GM21367 (cell line): ENCODE measurements at regions not wholly inside any gene's neighbourhood (a gene's known extent, or its start where the extent isn't known, plus 50 kb on each side); places are given as distances from the start of the nearest gene placed in this dataset.
"Not testable (repeated sequence)": the region's sequence is repeated elsewhere in the genome, so short reads cannot be mapped to it uniquely, and the experiment has no call there.

Source experiments
- ATAC-seq: cut with Tn5 transposase; IDR thresholded peaks from one replicate; pipeline ENCODE4 v1.9.1; 2021; ENCODE audit not compliant: unreplicated experiment

DNA sequence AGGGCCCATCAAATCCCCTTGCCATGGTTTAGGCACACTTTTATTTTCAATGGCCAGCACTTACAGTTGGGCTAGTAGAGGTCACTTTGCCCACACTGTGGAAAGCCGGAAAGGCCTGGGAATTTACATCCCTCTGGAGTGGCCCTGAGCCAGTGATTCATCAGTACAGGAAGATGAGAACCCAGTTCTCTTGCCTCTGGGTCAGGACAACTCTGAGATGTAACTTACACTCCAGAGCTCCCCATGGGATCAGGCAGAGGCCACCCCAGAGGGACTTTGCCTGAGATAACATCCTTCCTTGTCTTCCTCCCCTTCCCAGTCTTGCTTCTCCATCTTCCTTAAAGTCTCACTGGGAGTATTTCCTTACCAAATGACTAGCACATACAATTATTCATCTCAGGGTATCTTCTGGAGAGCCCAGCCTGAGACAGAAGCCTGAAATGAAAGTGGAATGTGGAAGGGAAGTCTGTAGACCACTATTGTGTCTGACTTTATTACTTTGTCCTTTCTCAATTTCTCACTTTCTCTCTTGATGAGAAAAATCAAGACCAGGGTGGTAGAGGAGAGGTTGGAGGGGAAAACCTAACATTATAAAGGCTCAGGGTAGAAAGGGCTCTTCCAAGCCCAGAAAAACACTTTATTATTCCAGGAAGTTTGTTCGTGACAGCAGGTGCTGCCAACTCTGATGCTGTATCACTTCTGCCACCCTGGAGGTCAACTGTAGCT is 220.8 kb downstream of the ZNF621 start:
- no peak for ATAC-seq

DNA sequence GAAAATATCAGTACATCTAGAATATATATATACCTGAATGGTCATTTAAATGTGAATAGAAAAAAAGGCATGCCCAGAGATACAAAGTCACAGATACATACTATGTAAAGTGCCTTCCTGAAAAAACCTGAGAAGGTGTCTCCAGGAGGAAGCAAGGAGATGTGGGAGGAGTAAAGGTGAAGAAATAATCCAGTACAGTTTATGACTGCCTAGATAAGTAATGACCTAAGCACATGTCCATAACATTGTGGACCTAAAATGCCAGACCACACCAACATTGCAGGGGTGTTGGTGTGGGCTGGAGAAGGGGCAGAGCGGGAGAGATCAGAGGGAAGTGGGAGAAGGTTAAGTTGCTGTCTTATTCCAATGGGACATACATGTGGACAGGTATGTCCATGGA is 226.9 kb downstream of the ZNF621 start:
- no peak for ATAC-seq

DNA sequence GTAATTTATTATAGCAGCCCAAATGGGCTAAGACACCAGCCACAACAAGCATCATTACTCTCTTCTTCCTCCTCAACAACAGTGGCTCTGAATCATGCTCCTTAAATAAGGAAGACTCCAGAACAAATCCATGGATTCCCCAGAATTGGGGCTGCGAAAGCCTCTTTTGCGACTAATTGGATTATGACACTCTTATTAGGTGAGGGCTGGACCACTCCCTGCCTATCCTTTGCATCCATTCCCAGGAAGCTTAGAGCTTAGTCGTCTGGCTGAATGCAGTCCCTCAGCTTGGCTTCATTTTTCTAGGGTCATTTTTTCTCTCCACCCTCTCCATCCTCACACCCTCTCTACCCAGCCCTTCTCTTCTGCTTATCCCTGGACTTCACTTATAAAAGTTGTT is 227.7 kb downstream of the ZNF621 start:
- ATAC-seq, result no peak

GRCh38 chr3:40753291-40753770 is 228.6 kb downstream of the ZNF621 start:
- no peak for ATAC-seq

DNA sequence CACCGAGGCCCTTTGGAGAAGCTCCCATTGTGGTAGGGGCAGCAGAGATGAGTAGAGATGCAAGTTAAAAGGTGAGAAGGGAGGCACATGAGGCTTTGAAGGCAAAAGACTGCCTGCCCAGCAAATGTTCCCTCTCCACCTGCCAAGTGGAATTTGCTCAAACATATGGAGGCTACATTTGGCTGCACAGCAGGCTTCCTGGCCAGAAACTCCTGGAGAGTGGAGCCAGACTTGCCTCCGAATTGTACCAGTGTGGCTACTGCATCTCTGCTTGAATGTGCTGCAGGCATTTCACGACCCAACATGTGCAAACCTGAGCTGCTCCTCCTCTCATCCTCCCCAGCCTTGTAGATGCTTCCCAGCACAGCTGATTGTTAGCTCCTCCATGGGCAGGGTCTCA is 229.2 kb downstream of the ZNF621 start:
- ATAC-seq, result no peak

DNA sequence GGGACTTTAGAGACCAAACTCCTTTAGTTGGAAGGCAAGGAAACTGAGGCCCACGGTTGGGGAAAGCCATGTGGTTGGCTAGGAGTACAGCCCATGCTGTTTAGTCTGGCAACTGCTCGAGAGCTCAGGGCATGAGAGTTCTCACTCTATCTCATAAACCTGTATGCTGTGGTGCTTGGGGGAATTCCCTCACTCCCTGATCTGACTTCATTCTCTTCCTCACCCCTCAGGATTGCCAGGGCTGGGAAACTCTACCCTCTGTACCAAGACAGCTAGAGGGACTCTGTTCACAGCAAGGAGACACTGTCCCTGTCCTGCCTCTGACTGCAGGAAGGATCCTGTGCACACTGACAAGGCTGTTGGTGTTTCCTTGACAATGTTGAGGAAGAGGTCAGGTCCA is 230.2 kb downstream of the ZNF621 start:
- ATAC-seq, result no peak

DNA sequence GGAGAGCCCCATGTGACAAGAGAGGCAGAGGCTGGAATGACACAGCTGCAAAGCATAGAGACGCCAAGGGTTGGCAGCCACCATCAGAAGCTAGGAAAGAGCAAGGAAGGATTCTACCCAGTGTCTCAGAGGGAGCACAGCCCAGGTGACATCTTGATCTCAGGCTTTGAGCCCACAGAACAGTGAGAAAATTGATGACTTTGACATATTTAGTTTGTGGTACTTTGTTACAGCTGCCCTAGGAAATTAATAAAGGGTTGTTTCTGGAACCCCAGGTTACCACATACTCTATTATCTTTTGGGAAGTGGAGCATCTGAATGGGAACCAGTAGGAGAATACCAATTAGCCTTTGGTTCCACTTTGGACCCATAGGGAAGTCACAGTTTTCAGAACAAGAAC is 231.7 kb downstream of the ZNF621 start:
- ATAC-seq, result no peak

DNA sequence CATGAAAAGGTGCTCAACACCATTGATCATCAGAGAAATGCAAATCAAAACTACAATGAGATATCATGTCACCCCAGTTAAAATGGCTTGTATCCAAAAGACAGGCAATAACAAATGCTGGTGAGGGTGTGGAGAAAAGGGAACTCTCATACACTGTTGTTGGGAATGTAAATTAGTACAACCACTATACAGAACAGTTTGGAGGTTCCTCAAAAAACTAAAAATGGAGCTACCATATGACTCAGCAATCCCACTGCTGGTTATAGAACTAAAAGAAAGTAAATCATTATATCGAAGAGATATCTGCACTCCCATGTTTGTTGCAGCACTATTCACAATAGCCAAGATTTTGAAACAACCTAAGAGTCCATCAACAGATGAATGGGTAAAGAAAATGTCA is 238.0 kb downstream of the ZNF621 start:
- not testable (repeated sequence) for ATAC-seq

DNA sequence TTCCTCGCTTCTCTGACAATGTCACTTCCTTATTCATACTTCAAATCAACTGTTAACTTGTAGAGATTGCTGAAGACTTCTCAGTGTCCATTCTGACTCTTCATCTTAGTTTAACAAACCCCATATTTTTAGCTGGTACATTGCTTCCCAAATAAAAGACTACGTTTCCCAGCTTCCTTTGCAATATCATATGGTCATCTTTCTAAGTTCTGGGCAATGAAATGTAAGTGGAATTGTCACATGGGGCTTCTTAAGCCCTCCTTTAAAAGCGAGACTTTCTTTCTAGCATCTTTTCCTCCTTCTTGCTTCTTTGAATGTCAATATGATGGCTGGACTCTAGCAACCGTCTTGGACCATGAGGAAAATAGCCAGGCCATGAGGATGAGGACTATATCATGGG is 239.0 kb downstream of the ZNF621 start:
- no peak for ATAC-seq

- no peak for ATAC-seq
These were observed 240.0 kb downstream of the ZNF621 start for GRCh38 chr3:40764747-40765146.

DNA sequence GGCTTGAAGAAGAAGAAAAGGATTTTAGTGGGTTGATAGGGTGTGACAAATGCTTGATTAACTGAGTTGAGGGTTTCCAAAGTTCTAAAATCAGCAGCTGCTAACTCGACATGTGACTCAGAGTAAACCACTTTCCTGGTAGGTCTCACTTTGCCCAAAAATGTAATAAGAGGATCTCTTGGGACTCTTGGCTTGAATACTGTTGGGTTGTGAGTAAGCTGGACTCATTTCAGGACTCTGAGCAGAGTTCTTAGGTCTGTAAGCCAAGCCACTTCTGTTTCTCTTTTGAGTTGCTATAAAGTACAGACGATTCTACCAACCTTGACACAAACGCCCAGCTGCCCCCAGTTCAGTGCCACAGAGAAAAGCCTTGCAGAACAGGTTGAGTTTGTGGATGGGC is 241.1 kb downstream of the ZNF621 start:
- peak; percentile 48 for ATAC-seq

- ATAC-seq, result peak; percentile 38
These were observed 241.6 kb downstream of the ZNF621 start for GRCh38 chr3:40766396-40766795.

DNA sequence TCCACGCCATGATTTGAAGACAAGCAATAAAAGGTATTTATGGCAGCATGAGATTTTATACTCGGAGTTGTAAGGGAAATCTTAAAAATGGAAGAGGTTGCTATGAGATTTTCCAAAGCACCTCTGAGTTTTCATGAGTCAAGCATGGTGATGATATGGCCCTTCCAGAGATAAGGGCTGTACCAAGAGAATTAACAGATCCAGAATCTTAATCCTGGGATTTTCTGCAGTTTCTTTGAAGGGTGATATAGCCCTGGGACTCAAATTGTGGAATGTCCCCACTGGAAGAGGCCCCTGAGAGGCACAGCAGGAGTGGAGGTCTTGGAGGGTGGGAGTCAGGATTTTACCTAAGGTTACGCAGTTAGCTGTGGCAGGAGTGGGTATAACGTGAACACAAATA is 243.3 kb downstream of the ZNF621 start:
- ATAC-seq, result no peak

- ATAC-seq, result no peak
These were observed 243.8 kb downstream of the ZNF621 start for GRCh38 chr3:40768536-40768935.

DNA sequence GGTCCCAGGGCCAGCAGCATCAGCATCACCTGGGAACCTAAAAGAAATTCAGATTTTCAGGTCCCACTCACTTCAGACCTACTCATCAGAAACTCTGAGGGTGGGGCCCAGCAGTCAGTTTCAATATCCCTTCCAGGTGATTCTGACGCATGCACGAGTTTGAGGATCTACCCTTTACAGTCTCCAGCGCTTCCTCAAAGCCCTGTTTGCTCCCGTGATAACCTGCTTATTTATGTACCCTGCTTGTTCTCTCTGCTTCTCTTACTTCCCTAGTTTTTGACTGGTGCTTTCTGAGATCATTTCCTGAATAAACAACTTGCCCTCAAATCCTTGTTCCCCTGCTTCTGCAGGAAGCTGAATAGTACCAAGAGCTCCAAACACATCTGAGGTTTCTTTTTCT is 245.3 kb downstream of the ZNF621 start:
- ATAC-seq, result no peak

DNA sequence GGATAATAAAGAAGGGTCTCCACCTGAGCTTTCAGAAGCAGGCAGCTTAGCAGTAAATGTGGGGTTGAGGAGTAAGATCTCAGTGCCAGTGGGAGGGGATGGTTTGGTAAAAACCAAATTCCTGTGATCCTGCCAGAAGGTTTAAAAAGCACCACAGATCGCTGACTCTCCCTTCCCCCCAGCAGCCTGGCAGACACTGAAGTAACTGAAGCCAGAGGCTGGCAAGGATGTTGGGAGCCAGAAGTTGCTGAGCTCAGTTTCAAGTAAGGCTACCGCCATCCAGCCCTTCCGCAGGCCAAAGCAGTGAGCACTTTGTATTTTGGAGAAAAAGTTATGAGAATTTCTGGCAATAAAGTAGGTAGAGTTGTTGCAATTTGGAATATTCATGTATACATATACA is 246.4 kb downstream of the ZNF621 start:
- no peak for ATAC-seq

DNA sequence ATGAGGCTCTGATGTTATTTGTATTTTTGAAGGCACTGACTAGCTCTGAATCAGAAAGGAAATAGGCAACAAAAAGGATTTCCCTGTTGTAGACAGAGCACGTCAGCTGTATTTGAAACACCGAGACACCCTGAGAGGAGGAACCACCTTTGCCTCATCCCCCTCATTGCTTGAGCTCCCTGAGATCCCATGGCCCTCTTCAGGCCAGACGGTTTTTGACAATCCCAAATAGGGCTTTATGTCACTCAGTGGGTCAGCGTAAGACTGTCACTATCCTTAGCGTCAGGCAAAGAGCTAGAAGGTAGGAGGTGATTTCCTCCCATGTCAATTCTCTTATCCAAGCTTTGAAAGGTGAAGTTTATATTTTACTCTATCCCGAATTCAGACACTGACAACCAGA is 254.3 kb downstream of the ZNF621 start:
- no peak for ATAC-seq

DNA sequence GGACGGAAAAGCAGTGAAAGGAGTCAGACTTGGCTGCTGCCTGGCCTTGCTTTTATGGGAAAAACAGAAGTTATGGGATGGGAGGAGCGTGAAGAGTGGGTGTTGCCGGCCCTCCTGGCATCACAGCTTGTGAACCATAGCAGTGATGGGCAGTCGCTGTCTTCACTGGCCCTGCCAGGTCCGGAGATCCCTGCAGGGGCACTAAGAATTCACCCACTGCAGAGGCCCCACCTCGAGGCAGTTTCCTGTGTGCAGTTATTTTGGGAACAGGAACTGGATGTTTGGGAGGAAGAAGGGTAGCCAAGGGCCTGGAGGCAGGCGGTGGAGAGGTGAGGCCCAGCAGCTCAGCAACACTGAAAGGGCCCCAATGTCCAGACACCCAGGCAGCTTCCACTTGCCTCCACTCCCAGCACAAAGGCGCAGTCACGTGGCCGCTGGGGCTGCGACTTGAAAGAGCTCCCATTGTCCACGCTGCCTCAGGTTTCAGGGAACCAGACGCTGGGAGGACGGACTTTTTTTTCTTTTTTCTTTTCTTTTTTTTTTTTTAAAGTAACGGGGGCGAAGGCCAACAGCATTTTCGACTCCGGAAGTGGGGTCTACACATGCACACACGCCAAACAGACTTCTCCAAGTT is 255.6 kb downstream of the ZNF621 start:
- ATAC-seq, result no peak

DNA sequence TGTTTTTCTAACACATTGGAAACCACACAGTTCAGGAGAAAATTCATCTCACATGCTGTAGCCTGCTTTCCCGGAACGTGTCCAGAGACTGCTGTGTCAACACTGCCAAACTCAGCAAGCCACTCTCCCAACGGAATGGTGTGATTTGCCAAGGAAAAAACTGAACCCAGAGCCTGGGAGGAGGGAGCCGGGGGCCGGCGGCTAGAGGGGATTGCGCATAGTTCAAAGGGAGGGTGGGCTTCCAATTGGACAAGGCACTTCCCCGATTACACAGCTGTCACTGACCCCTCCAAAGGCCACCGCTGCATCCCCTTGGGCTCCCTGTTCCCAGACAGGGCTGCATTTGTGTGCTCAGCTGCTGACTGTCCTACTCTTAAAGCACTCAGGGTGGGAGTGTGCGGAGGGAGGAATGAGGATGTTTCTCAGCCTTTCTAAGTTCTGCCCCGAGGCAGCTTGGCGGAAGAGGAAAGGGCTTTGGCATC is 256.2 kb downstream of the ZNF621 start:
- no peak for ATAC-seq

- ATAC-seq, result no peak
These were observed 257.5 kb downstream of the ZNF621 start for GRCh38 chr3:40782111-40782721.

DNA sequence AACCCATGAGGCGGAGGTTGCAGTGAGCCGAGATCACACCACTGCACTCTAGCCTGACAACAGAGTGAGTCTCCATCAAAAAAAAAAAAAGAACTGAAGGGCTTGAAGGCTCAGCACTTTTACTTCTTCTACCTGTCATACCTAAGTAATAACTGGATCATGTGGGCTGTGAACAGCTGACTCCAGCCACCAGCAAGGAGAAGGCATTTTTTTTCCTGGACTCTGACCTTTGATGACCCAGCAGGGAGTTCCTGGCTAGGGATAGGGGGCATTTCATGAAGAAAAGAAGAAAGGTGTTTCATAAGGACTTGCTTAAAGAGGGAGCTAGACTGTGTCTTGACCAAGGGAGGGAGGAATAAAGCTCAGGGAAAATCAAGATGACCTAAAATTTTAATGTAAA is 266.0 kb downstream of the ZNF621 start:
- ATAC-seq, result no peak

- ATAC-seq, result no peak
These were observed 269.0 kb downstream of the ZNF621 start for GRCh38 chr3:40793730-40794129.
